ENCODE measurements at regions not wholly inside any gene's neighbourhood (a gene's known extent, or its start where the extent isn't known, plus 50 kb on each side); places are given as distances from the start of the nearest gene placed in this dataset.

GRCh38 chr4:188804861-188805260, 665.6 kb downstream of the TRIML1 start:
- no peak for TF ChIP-seq EP300 (IDR thresholded peaks at IDR 0.05)
- TF ChIP-seq POLR2AphosphoS5 (IDR thresholded peaks at IDR 0.05) = no peak
- no peak for TF ChIP-seq CTCF (IDR thresholded peaks at IDR 0.05)
- no peak for TF ChIP-seq POLR2A (IDR thresholded peaks at IDR 0.05)
